HuH-7.5 (cell line): ENCODE measurements at regions not wholly inside any gene's neighbourhood (a gene's known extent, or its start where the extent isn't known, plus 50 kb on each side); places are given as distances from the start of the nearest gene placed in this dataset.

ENCODE experiments used
- DNase-seq: peaks from one replicate; pipeline ENCODE4 v3.0.0; 2011; ENCODE audit warnings: low spot score

- DNase-seq = no peak
Observed at GRCh38 chr11:92667486-92668152, 301.8 kb upstream of the MTNR1B start.

- DNase-seq = no peak
Observed at GRCh38 chr11:92670308-92670890, 299.1 kb upstream of the MTNR1B start.

- no peak for DNase-seq
Observed at GRCh38 chr11:92671081-92671480, 298.4 kb upstream of the MTNR1B start.

DNA sequence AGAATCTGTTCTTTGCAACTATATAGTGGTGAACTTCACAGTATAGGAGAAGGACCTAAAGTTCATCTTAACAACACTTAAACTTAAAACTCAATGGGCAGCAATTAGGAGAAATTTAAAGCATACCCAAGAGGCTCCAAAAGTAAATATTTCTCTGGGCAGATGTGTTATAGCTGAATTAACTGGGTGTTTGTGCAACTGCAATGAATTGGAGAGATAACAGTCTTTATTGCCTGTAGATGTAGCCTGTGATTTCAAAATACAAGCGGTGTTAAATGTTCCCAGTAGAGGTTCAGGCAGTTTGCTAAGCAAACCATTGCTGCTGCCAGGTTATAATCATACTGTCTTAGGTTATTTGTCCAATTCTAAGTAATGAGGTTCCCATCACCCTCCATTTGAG is 294.1 kb upstream of the MTNR1B start:
- DNase-seq = no peak

DNA sequence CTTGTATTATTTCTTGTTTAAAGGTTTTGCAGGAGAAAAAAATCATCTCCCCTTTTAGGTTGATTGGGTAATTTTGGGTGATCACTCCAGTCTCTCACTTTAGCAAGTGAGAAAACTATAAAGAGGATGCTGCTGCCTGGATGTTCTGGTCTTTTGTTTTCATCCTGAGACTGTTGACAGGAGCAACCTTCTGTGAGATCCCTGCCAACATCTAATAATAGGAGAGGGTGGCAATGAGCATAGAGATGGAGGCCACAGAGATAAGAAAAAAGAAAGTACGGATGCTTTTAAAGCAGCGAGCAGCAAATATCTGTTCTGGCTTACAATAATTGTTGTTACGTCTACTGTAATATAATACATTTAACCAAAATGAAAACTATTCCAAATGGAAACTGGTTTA is 293.6 kb upstream of the MTNR1B start:
- no peak for DNase-seq

GRCh38 chr11:92678008-92678611 is 291.3 kb upstream of the MTNR1B start:
- no peak for DNase-seq

GRCh38 chr11:92681586-92681985 is 287.9 kb upstream of the MTNR1B start:
- no peak for DNase-seq

DNA sequence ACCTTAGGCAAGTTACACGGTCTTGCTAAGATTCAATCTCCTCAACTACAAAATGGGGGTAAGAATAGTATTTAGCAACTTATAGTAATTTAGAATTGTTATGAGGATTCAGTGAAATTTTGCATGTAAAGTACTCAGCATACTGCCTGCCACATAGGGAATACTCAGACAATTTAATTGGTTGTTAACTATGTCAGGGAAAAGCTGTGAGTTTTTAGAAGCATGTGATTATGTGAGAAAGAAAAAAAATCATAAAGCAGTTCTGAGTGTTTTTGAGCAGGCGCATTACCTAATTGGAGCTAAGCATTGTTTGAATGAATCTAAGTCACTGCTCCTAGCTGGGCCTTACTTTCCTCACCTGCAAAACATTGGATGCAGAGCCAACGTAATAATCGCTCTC is 287.3 kb upstream of the MTNR1B start:
- no peak for DNase-seq

DNA sequence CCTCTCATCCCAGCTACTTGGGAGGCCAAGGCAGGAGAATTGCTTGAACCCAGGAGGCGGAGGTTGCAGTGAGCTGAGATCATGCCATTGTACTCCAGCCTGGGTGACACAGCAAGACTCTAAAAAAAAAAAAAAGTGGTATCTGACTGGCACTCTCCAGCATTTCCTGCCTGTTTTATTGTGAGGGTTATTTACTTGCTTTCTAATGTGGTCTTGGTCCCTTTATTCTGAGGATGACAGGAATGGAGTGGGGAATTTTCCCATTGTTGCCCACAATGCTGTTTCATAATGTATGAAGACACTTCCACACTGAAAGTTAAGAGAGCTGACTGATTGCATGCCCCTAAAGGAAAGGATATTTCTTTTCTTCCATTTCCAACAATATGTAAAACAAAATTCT is 286.5 kb upstream of the MTNR1B start:
- no peak for DNase-seq

- DNase-seq = no peak
Observed at GRCh38 chr11:92685049-92685448, 284.4 kb upstream of the MTNR1B start.

- no peak for DNase-seq
Observed at GRCh38 chr11:92687724-92688123, 281.7 kb upstream of the MTNR1B start.

- no peak for DNase-seq
Observed at GRCh38 chr11:92688416-92688815, 281.0 kb upstream of the MTNR1B start.

DNA sequence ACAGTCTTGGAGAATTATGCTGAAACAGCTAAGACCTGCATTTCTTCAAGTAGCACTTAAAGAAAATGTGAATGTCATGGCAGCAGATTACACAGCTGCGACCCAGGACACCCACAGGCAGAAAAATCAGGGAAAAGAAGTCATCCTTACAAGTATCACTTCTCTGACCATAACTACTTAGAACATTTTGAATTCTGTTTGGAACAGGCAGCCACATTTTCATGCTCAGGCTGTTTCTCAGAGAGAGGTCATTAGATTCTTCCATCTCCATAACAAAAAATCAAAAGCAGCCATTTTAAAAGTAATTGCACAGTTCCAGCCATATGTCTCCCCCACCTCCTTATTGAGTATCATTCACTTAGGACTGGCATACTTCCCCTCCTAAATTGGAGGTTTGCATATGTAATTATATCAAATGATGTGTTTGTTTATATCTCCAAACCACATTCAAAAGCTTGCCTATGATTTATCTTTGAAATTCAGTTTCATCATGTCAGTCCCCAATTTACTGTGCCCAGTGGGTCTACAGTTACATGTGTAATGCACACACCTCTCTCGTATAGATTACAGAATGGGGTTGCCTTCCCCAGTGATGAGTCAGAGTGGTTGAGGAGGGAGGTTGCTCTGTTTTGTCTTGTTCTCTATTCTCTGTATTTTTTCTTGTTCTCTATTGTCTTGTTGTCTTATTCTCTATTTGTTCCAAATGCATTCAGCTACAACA is 276.5 kb upstream of the MTNR1B start:
- no peak for DNase-seq

GRCh38 chr11:92696076-92696475 is 273.4 kb upstream of the MTNR1B start:
- DNase-seq = no peak

- no peak for DNase-seq
Observed at GRCh38 chr11:92697461-92698312, 271.8 kb upstream of the MTNR1B start.

DNA sequence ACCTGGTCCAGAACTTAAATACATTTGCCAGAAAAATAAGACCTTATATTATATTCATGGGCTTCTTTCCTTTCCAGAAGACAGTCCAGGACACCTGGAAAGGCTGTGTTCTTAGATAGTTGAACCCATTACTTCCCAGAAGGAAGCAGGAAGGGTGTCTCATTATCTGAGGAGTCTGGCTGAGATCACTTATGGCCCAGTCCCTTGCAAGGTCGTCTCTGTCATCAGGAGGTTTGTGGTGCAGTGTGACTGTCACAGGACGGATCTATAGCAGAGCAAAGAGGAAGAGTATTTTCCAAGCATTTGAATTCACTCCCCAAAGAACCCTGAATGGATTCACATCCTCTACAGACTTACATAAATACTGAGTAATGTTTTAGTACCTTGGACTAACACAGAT is 270.7 kb upstream of the MTNR1B start:
- no peak for DNase-seq

GRCh38 chr11:92702037-92702804 is 267.2 kb upstream of the MTNR1B start:
- DNase-seq = no peak

- no peak for DNase-seq
Observed at GRCh38 chr11:92702805-92703448, 266.5 kb upstream of the MTNR1B start.

GRCh38 chr11:92703449-92703830 is 266.0 kb upstream of the MTNR1B start:
- no peak for DNase-seq

- DNase-seq = no peak
Observed at GRCh38 chr11:92707173-92707619, 262.3 kb upstream of the MTNR1B start.

DNA sequence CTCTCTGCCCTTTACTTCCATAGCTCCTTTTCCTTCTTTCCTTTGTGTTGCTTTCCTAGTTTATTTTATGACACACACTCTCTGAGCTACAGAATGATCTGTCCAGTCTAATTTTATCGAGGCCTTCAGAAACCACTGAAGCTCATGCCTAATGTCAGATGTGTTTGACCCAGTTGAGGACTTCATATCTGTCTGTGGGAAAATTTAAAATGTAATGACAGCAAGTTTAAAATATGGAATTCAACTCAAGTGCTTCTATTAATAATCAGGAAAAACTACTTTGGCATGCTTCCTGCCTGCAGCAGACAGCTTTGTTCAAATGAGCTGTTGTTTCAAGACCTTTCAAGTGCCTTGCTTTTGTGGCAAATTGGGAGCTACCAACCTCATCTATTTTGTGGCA is 261.8 kb upstream of the MTNR1B start:
- no peak for DNase-seq
